SK-N-SH treated with all-trans-retinoic acid at 6 μM for 48 hours (cell line): ENCODE measurements at regions not wholly inside any gene's neighbourhood (a gene's known extent, or its start where the extent isn't known, plus 50 kb on each side); places are given as distances from the start of the nearest gene placed in this dataset.

Experiments
- ATAC-seq: fragments of 200-7000 bp; cut with Tn5 transposase; 3 replicates; pipeline ENCODE4 v1.9.1; 2020; ENCODE audit warnings: mild to moderate bottlenecking, moderate library complexity
- ARNTL ChIP-seq: fragments of 450-650 bp; formaldehyde crosslinking; IDR thresholded peaks from 2 replicates; pipeline ENCODE4 v1.5.0; 2020; ENCODE audit warnings: low read depth, mild to moderate bottlenecking, moderate library complexity, borderline replicate concordance
- BACH2 ChIP-seq: fragments of 250-450 bp; sonication (Bioruptor Pico); IDR thresholded peaks from 2 replicates; pipeline ENCODE4 v1.9.0; 2021; ENCODE audit warnings: mild to moderate bottlenecking, borderline replicate concordance
- CREB5 ChIP-seq: fragments of 250-450 bp; sonication (Bioruptor Pico); IDR thresholded peaks from 2 replicates; pipeline ENCODE4 v1.5.1; 2020; ENCODE audit warnings: low read depth, mild to moderate bottlenecking, moderate library complexity
- CSDC2 ChIP-seq: fragments of 250-450 bp; sonication (Bioruptor Pico); IDR thresholded peaks from 2 replicates; pipeline ENCODE4 v1.5.0; 2020; ENCODE audit warnings: mild to moderate bottlenecking, moderate library complexity
- CSRNP3 ChIP-seq: fragments of 250-450 bp; sonication (Bioruptor Pico); IDR thresholded peaks from 2 replicates; pipeline ENCODE4 v1.5.1; 2021; ENCODE audit warnings: mild to moderate bottlenecking, moderate library complexity
- ESRRG ChIP-seq: fragments of 250-450 bp; sonication (Bioruptor Pico); IDR thresholded peaks from 2 replicates; pipeline ENCODE4 v1.6.1; 2021; ENCODE audit warnings: mild to moderate bottlenecking
- GLIS3 ChIP-seq: fragments of 250-450 bp; sonication (Bioruptor Pico); IDR thresholded peaks from 2 replicates; pipeline ENCODE4 v1.5.0; 2020; ENCODE audit warnings: mild to moderate bottlenecking, moderate library complexity
- ISL1 ChIP-seq: fragments of 250-450 bp; sonication (Bioruptor Pico); IDR thresholded peaks from 2 replicates; pipeline ENCODE4 v2.1.2; 2022; ENCODE audit warnings: mild to moderate bottlenecking, moderate library complexity
- PATZ1 ChIP-seq: fragments of 250-450 bp; sonication (Bioruptor Pico); IDR thresholded peaks from 2 replicates; pipeline ENCODE4 v1.8.0; 2020; ENCODE audit warnings: mild to moderate bottlenecking, moderate library complexity, borderline replicate concordance
- POU6F1 ChIP-seq: fragments of 250-450 bp; sonication (Bioruptor Pico); IDR thresholded peaks from 2 replicates; pipeline ENCODE4 v1.8.0; 2021; ENCODE audit warnings: low read depth, mild to moderate bottlenecking, moderate library complexity, borderline replicate concordance
- PPARA ChIP-seq: fragments of 250-450 bp; sonication (Bioruptor Pico); IDR thresholded peaks from 2 replicates; pipeline ENCODE4 v1.5.0; 2020; ENCODE audit warnings: mild to moderate bottlenecking, borderline replicate concordance
- RARB ChIP-seq: fragments of 250-450 bp; sonication (Bioruptor Pico); IDR thresholded peaks from 2 replicates; pipeline ENCODE4 v1.8.0; 2021; ENCODE audit warnings: mild to moderate bottlenecking, moderate library complexity
- SNAI2 ChIP-seq: fragments of 250-450 bp; sonication (Bioruptor Pico); IDR thresholded peaks from 2 replicates; pipeline ENCODE4 v1.5.0; 2020; ENCODE audit warnings: mild to moderate bottlenecking, moderate library complexity
- TOX ChIP-seq: fragments of 250-450 bp; sonication (Bioruptor Pico); IDR thresholded peaks from 2 replicates; pipeline ENCODE4 v1.8.0; 2021; ENCODE audit warnings: mild to moderate bottlenecking, moderate library complexity, borderline replicate concordance
- TSHZ2 ChIP-seq: fragments of 250-450 bp; sonication (Bioruptor Pico); IDR thresholded peaks from 2 replicates; pipeline ENCODE4 v1.5.0; 2020; ENCODE audit warnings: mild to moderate bottlenecking, moderate library complexity
- ZC3H10 ChIP-seq: fragments of 250-450 bp; sonication (Bioruptor Pico); IDR thresholded peaks from 2 replicates; pipeline ENCODE4 v1.5.1; 2021; ENCODE audit warnings: mild to moderate bottlenecking, moderate library complexity
- ZFP3 ChIP-seq: fragments of 250-450 bp; sonication (Bioruptor Pico); IDR thresholded peaks from 2 replicates; pipeline ENCODE4 v1.5.0; 2020; ENCODE audit warnings: mild to moderate bottlenecking, moderate library complexity
- ZFP30 ChIP-seq: fragments of 450-650 bp; formaldehyde crosslinking; IDR thresholded peaks from 2 replicates; pipeline ENCODE4 v1.5.0; 2022; ENCODE audit warnings: mild to moderate bottlenecking, moderate library complexity
- ZNF565 ChIP-seq: fragments of 450-650 bp; formaldehyde crosslinking; conservative IDR thresholded peaks from 2 replicates; pipeline ENCODE4 v1.5.0; 2020; ENCODE audit warnings: low read depth, mild to moderate bottlenecking, moderate library complexity
- ZNF70 ChIP-seq: fragments of 450-650 bp; formaldehyde crosslinking; IDR thresholded peaks from 2 replicates; pipeline ENCODE4 v1.5.0; 2020; ENCODE audit warnings: mild to moderate bottlenecking, moderate library complexity
- ZNF8 ChIP-seq: fragments of 450-650 bp; formaldehyde crosslinking; IDR thresholded peaks from 2 replicates; pipeline ENCODE4 v1.5.0; 2020; ENCODE audit warnings: mild to moderate bottlenecking, moderate library complexity

GRCh38 chr4:132395561-132395960 lies 753.5 kb upstream of the PCDH10 start:
- ATAC-seq, result no peak

GRCh38 chr4:132396636-132397035 lies 752.5 kb upstream of the PCDH10 start:
- TF ChIP-seq ISL1 (CRISPR knock-in tag) (no peak), ZFP30 (no peak), ZNF565 (CRISPR knock-in tag) (no peak), TOX (CRISPR knock-in tag) (no peak), BACH2 (CRISPR knock-in tag) (no peak)
- TF ChIP-seq, all 23 proteins: peak for 0
- no peak for ATAC-seq

More at GRCh38 chr4:132395561-132395960, 753.5 kb upstream of the PCDH10 start:
- TF ChIP-seq ISL1 (CRISPR knock-in tag), result no peak
- TF ChIP-seq CSDC2 (CRISPR knock-in tag), result no peak
- TF ChIP-seq ZNF565 (CRISPR knock-in tag), result no peak
- TF ChIP-seq ZNF8 (CRISPR knock-in tag), result no peak
- no peak for TF ChIP-seq ESRRG (CRISPR knock-in tag)
- no peak for TF ChIP-seq ZC3H10 (CRISPR knock-in tag)

GRCh38 chr4:132417220-132417619 lies 731.9 kb upstream of the PCDH10 start:
- TF ChIP-seq ZFP30, result no peak
- TF ChIP-seq ESRRG (CRISPR knock-in tag), result no peak
- TF ChIP-seq PATZ1 (CRISPR knock-in tag), result no peak
- no peak for TF ChIP-seq ZFP3
- TF ChIP-seq PPARA (CRISPR knock-in tag), result no peak
- no peak for TF ChIP-seq GLIS3
- no peak for TF ChIP-seq RARB
- TF ChIP-seq SNAI2 (CRISPR knock-in tag), result no peak
- TF ChIP-seq ZNF565 (CRISPR knock-in tag), result no peak
- no peak for TF ChIP-seq TSHZ2
- TF ChIP-seq ZC3H10 (CRISPR knock-in tag), result no peak
- no peak for TF ChIP-seq CREB5 (CRISPR knock-in tag)
- no peak for TF ChIP-seq CSDC2 (CRISPR knock-in tag)
- TF ChIP-seq ARNTL (CRISPR knock-in tag), result no peak
- no peak for TF ChIP-seq POU6F1 (CRISPR knock-in tag)
- no peak for TF ChIP-seq CSRNP3 (CRISPR knock-in tag)
- no peak for TF ChIP-seq TOX (CRISPR knock-in tag)
- TF ChIP-seq ISL1 (CRISPR knock-in tag), result no peak
- TF ChIP-seq ZNF70, result no peak
- no peak for TF ChIP-seq ZNF8 (CRISPR knock-in tag)

More at GRCh38 chr4:132417220-132417619, 731.9 kb upstream of the PCDH10 start:
- no peak for ATAC-seq
